PC-3 (cell line): ENCODE measurements at regions not wholly inside any gene's neighbourhood (a gene's known extent, or its start where the extent isn't known, plus 50 kb on each side); places are given as distances from the start of the nearest gene placed in this dataset.

Experiments
- CTCF ChIP-seq: fragments of 300-600 bp; sonication (generic); conservative IDR thresholded peaks from 2 replicates; pipeline ENCODE4 v1.5.1; 2017; ENCODE audit warnings: antibody characterized with exemption, low read depth, mild to moderate bottlenecking, low read length
- EZH2phosphoT487 ChIP-seq: fragments of 300-600 bp; sonication (generic); IDR thresholded peaks from 2 replicates; pipeline ENCODE4 v1.6.1; 2018; ENCODE audit warnings: mild to moderate bottlenecking, antibody characterized with exemption, low read length, borderline replicate concordance

GRCh38 chr13:76164290-76164689 lies 528.2 kb downstream of the LMO7 start:
- TF ChIP-seq EZH2phosphoT487: no peak
- no peak for TF ChIP-seq CTCF
